GM18508 (cell line): ENCODE measurements at regions not wholly inside any gene's neighbourhood (a gene's known extent, or its start where the extent isn't known, plus 50 kb on each side); places are given as distances from the start of the nearest gene placed in this dataset.
"Not testable (repeated sequence)": the region's sequence is repeated elsewhere in the genome, so short reads cannot be mapped to it uniquely, and the experiment has no call there.

Source experiments
- ATAC-seq: cut with Tn5 transposase; IDR thresholded peaks from one replicate; pipeline ENCODE4 v1.9.1; 2021; ENCODE audit warnings: moderate number of reproducible peaks; ENCODE audit not compliant: insufficient read depth, unreplicated experiment

DNA sequence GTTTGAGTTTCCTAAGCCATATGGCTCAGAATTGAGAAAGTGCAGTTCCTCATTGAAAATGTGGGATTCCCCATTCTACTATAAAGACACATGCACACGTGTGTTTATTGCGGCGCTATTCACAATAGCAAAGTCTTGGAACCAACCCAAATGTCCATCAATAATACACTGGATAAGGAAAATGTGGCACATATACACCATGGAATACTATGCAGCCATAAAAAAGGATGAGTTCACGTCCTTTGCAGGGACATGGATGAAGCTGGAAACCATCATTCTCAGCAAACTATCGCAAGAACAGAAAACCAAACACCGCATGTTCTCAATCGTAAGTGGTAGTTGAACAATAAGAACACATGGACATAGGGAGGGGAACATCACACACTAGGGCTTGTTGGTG lies 154.8 kb downstream of the SEC23IP start:
- ATAC-seq: not testable (repeated sequence)

GRCh38 chr10:120047926-120048325 lies 155.4 kb downstream of the SEC23IP start:
- no peak for ATAC-seq

GRCh38 chr10:120048391-120048790 lies 155.9 kb downstream of the SEC23IP start:
- no peak for ATAC-seq

- no peak for ATAC-seq
Observed at GRCh38 chr10:120051671-120052070, 159.1 kb downstream of the SEC23IP start.

- ATAC-seq: no peak
Observed at GRCh38 chr10:120052964-120053702, 160.6 kb downstream of the SEC23IP start.

DNA sequence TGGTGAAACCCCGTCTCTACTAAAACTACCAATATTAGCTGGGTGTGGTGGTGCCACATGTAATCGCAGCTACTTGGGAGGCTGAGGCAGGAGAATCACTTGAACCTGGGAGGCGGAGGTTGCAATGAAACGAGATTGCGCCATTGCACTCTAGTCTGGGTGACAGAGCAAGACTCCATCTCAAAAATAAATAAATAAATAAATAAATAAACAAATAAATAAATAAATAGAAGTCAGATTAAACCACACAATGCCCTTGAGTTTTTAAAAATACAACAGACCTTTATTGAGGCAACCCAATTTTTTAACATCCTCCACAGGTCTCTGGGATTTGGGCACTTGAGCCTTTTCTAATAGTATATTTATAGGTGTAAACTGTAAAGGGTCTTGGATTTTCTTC lies 167.3 kb downstream of the SEC23IP start:
- ATAC-seq: not testable (repeated sequence)

DNA sequence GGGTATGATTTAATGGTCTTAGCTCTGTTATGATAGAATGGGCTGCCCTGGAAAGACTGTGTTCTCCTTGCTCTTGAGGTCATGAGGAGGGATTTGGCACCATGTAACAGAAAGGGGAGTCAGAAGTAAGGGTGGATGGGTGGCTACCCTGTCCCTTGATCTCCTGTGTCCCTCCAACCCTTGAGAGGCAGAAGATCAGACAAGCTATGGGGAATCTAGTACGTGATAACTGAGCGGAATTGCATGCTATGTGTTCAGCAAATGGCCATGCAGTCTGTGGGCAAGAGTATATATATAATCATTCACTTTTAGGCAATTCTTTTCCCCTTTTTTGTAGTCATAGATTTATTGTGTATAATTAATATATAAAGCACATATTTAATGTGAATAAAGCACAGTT lies 174.9 kb downstream of the SEC23IP start:
- ATAC-seq: no peak

- ATAC-seq: no peak
Observed at GRCh38 chr10:120069700-120070099, 177.2 kb downstream of the SEC23IP start.

- no peak for ATAC-seq
Observed at GRCh38 chr10:120075349-120075748, 182.8 kb downstream of the SEC23IP start.

DNA sequence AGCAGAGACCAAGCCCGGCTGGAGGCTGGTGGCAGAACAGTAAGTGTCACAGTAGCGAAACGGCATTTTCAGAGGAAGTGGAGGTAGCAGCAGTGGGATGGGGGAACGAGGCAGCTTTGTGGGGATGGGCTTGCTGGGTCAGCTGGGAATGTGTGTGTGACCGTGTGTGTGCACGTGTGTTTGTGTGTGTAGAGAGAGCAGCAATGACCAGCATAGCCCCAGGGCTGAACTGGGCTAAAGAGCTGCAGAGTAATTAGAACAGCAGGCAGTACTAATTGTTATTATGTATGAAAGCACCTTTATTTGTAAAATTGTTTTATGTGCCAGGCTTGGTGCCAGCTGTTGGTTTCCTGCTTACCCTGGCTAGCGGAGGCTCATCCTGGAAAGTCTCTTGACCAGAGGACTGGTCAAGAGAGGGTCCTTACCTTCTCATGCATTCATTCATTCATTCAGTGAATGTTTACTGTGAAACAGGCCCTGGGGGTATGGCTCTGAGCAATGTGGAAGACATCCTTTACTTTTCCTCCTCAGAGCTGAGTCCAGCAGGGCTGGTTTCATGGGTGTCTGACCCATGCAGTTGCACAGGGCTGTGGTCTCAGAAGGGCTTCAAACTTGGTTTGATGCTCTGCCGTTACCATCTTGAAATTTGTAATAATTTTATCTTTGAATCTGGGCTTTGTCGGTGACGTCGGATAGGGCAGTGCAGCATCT lies 184.6 kb downstream of the SEC23IP start:
- ATAC-seq: no peak

GRCh38 chr10:120077707-120078492 lies 185.4 kb downstream of the SEC23IP start:
- no peak for ATAC-seq

GRCh38 chr10:120085096-120085796 lies 192.7 kb downstream of the SEC23IP start:
- no peak for ATAC-seq

DNA sequence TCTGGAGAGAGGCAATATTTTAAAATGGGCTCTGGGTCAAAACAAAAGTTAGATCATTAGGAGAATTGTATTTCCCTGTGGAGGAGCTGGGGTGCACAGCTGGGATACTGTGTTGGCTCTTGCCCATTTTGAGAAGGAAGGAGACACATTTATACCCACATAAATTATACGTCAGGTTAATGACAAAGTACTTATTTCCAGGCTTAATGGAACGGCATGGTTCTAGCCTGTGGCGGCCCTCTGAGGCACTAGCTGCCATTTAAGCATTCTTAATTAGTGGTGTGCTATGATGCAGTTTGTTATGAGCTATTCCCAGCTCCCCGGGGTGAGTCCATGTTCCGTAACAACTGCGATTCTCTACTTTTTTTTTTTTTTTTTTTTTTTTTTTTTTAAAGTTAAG lies 193.5 kb downstream of the SEC23IP start:
- ATAC-seq: no peak

GRCh38 chr10:120087109-120087508 lies 194.6 kb downstream of the SEC23IP start:
- no peak for ATAC-seq

DNA sequence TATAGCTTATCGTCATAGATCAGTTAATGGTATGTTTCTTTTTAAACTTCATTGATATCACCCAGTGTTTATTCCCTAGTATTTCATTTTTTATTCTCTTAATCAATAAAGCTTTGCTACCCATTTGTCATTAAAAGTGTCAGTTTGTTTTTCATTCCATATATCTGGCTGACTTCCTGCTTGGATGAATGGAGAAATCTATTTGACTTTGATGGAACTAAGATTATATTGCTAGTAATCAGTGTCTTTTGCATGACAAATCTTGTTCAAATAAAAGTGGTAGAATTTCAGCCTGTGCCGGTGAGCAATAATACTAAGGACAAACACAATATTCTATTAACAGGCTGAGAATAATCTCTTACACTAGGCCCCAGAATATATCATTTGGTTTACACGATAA lies 203.3 kb downstream of the SEC23IP start:
- ATAC-seq: no peak

GRCh38 chr10:120097766-120098165 lies 205.2 kb downstream of the SEC23IP start:
- ATAC-seq: no peak

GRCh38 chr10:120098232-120098930 lies 205.9 kb downstream of the SEC23IP start:
- no peak for ATAC-seq

DNA sequence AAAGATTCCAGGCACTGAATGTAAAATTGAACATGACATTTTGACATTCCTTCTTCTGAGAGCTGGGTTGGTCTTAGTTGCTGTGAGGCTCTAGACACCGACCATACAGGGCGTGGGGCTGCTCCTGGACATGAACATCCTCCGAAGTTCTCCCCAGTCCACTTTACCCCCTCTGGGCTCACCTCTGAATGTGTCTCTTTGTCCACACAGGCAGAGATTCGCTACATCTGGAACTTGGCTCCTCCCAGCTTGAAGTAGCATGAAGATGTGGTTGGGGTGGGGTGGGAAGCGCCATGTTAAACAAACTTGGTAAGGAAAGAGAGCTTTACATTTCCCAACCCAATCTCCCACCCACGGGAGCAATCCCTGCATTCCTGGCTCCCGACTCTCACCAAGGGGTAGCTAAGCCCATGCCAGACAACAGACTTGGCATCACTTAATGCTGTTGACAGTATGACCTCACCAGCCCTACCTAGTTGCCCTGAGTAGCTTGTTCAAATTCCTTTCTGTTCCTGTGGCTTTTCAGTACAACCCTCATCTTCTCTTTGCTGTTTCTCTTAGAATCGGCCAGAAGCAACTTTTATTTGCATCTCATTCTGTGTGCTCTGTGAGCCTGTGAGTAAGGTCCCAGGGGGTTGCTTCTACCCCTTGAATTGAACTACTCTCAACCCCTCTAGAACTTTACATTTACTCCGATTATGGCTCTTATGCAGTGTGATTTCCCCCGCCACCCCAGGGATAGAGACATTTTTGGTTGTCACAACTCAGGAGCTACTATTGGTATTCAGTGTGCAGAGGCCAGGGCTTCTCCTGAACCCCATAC lies 211.4 kb downstream of the SEC23IP start:
- no peak for ATAC-seq

GRCh38 chr10:120105001-120105400 lies 212.5 kb downstream of the SEC23IP start:
- ATAC-seq: no peak
